Activated naive CD8-positive, alpha-beta T cell (primary cell): ENCODE measurements at regions not wholly inside any gene's neighbourhood (a gene's known extent, or its start where the extent isn't known, plus 50 kb on each side); places are given as distances from the start of the nearest gene placed in this dataset.

ENCODE experiments used
- H3K27ac Mint-ChIP-seq: one replicate; pipeline ENCODE4 v1.8.0; 2021; ENCODE audit warnings: mixed read lengths
- H3K27me3 Mint-ChIP-seq: one replicate; pipeline ENCODE4 v1.8.0; 2021; ENCODE audit warnings: mixed read lengths
- H3K36me3 Mint-ChIP-seq: one replicate; pipeline ENCODE4 v1.8.0; 2021; ENCODE audit warnings: mixed read lengths
- H3K4me1 Mint-ChIP-seq: one replicate; pipeline ENCODE4 v1.8.0; 2021; ENCODE audit warnings: low read depth, mixed read lengths
- H3K4me3 Mint-ChIP-seq: one replicate; pipeline ENCODE4 v1.8.0; 2021; ENCODE audit warnings: mild to moderate bottlenecking, mixed read lengths
- H3K9me3 Mint-ChIP-seq: one replicate; pipeline ENCODE4 v1.8.0; 2021; ENCODE audit warnings: low read depth, mixed read lengths

DNA sequence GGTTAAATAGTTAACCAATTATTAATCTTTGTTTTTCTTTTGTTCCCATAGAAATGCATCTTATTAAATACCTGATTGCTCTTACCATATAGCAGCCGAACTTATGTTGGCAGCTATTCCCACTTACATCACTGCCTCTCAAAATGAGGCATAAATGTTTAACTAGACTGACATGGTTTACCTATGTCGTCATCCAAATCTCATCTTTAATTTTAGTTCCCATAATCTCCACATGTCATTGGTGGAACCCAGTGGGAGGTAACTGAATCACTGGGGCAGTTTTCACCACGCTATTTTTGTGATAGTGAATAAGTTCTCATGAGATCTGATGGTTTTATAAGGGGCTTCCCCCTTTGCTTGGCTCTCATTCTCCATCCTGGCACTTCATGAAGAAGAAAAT lies 499.2 kb upstream of the ATP2B1 start:
- Mint-ChIP-seq H3K4me3 (no peak overlapping the region), H3K27me3 (no peaks in the 10 kb centered on the region), H3K36me3 (peaks cover 6% of the 10 kb centered on the region), H3K27ac (no peak overlapping the region), H3K4me1 (no peaks in the 10 kb centered on the region), H3K9me3 (peaks cover 25% of the 10 kb centered on the region)

DNA sequence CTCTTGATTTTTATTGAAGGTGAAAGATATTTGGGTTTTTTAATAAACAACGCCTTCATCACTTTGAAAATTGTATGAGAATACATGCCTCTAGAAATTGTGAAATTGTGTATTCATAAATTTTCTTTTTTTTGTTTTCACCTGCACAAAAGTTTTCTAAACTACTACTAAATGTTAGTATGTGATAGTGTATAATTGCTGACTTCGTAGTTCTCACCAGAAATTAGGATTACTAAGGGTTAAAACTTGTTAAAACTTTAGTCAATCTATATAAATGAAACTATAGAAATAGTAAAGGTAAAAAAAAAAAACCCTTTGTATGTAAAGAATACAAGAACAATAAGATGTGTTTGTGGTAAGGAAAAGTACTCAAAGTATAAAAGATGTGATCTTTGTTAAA lies 496.5 kb upstream of the ATP2B1 start:
- Mint-ChIP-seq H3K36me3 (peaks cover 4% of the 10 kb centered on the region), H3K4me1 (no peaks in the 10 kb centered on the region), H3K4me3 (no peak overlapping the region), H3K27ac (no peak overlapping the region), H3K27me3 (no peaks in the 10 kb centered on the region), H3K9me3 (peaks cover 23% of the 10 kb centered on the region)

GRCh38 chr12:90203556-90203955 lies 494.9 kb upstream of the ATP2B1 start:
- Mint-ChIP-seq H3K9me3 (peaks cover 11% of the 10 kb centered on the region), H3K27me3 (no peaks in the 10 kb centered on the region), H3K36me3 (peaks cover 4% of the 10 kb centered on the region), H3K4me1 (peaks cover 13% of the 10 kb centered on the region), H3K4me3 (no peak overlapping the region), H3K27ac (no peak overlapping the region)

DNA sequence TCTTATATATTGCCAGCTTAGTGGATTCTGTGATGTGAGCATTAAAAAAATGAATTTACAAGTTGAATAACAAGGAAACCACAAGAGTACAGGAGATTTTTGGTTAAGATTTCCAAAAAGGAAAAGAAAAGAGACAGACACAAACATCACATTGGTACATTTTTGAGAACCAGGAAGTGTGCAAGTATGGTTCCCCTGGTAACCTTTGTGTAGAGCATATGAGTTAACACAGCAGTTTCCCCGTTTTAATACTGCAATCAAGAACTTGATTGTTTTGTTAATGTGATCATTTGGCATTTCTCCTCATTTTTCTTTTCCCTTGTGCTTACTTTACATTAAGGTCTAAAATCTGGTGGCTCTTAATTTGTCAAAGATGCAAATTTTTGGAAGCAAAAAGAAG lies 490.4 kb upstream of the ATP2B1 start:
- Mint-ChIP-seq H3K27ac (no peak overlapping the region), H3K4me3 (no peak overlapping the region), H3K4me1 (peaks cover 13% of the 10 kb centered on the region), H3K9me3 (peaks cover 6% of the 10 kb centered on the region), H3K27me3 (no peaks in the 10 kb centered on the region), H3K36me3 (no peaks in the 10 kb centered on the region)

GRCh38 chr12:90193500-90193899 lies 484.9 kb upstream of the ATP2B1 start:
- H3K4me3 Mint-ChIP-seq: no peak overlapping the region
- no peaks in the 10 kb centered on the region for H3K27me3 Mint-ChIP-seq
- H3K4me1 Mint-ChIP-seq: no peaks in the 10 kb centered on the region
- no peak overlapping the region for H3K27ac Mint-ChIP-seq
- no peaks in the 10 kb centered on the region for H3K36me3 Mint-ChIP-seq
- H3K9me3 Mint-ChIP-seq: no peaks in the 10 kb centered on the region

DNA sequence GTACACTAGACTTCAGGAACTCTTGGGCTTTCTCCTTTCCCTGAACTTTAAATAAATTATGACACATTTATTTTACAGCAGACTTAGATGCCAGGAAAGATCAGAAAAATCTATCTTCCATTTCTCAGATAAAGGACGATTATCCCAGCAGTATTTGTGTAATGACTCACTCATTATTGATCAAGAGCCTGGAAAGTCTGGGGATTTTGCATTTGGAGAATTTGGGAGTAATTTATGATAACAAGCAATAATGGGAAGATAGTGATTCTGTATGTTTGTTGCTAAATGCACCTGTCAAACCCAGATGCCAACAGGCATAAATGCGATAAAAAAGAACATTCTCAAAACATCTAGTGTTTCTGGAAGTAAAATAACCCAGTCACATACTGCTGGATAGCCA lies 480.2 kb upstream of the ATP2B1 start:
- H3K4me3 Mint-ChIP-seq: no peak overlapping the region
- peaks cover 3% of the 10 kb centered on the region for H3K9me3 Mint-ChIP-seq
- no peaks in the 10 kb centered on the region for H3K4me1 Mint-ChIP-seq
- H3K27me3 Mint-ChIP-seq: no peaks in the 10 kb centered on the region
- H3K27ac Mint-ChIP-seq: no peak overlapping the region
- H3K36me3 Mint-ChIP-seq: no peaks in the 10 kb centered on the region

- Mint-ChIP-seq H3K36me3 (no peaks in the 10 kb centered on the region), H3K4me1 (no peaks in the 10 kb centered on the region)
Observed at GRCh38 chr12:90183201-90183600, 474.6 kb upstream of the ATP2B1 start.

DNA sequence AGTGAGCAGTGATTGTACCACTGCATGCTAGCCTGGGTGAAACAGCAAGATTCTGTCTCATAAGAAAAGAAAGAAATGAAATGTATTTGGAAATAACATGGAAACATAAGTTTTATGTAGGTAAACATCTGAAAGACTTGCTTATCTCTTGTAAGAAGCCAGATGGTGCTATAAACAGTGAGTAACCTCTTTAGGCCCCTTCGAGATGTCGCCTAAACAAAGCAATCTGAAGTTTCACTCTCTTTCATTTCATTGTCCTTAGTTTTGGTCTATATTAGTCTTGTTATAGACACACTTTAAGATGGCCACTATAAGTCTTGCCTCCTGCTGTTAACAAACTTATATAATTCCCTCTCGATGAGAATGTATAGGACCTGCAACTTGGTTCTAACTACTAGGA lies 472.6 kb upstream of the ATP2B1 start:
- peaks cover 11% of the 10 kb centered on the region for H3K9me3 Mint-ChIP-seq
- no peak overlapping the region for H3K27ac Mint-ChIP-seq
- no peak overlapping the region for H3K4me3 Mint-ChIP-seq
- H3K4me1 Mint-ChIP-seq: no peaks in the 10 kb centered on the region
- H3K36me3 Mint-ChIP-seq: no peaks in the 10 kb centered on the region
- H3K27me3 Mint-ChIP-seq: no peaks in the 10 kb centered on the region

More at GRCh38 chr12:90183201-90183600, 474.6 kb upstream of the ATP2B1 start:
- Mint-ChIP-seq H3K27me3 (no peaks in the 10 kb centered on the region), H3K9me3 (peaks cover 11% of the 10 kb centered on the region), H3K4me3 (no peak overlapping the region), H3K27ac (no peak overlapping the region)

GRCh38 chr12:90174956-90175355 lies 466.3 kb upstream of the ATP2B1 start:
- H3K9me3 Mint-ChIP-seq: no peaks in the 10 kb centered on the region
- no peak overlapping the region for H3K27ac Mint-ChIP-seq
- no peak overlapping the region for H3K4me3 Mint-ChIP-seq
- H3K36me3 Mint-ChIP-seq: no peaks in the 10 kb centered on the region
- no peaks in the 10 kb centered on the region for H3K4me1 Mint-ChIP-seq
- H3K27me3 Mint-ChIP-seq: peaks cover 1% of the 10 kb centered on the region

- no peak overlapping the region for H3K4me3 Mint-ChIP-seq
Observed at GRCh38 chr12:90174198-90174510, 465.5 kb upstream of the ATP2B1 start.

DNA sequence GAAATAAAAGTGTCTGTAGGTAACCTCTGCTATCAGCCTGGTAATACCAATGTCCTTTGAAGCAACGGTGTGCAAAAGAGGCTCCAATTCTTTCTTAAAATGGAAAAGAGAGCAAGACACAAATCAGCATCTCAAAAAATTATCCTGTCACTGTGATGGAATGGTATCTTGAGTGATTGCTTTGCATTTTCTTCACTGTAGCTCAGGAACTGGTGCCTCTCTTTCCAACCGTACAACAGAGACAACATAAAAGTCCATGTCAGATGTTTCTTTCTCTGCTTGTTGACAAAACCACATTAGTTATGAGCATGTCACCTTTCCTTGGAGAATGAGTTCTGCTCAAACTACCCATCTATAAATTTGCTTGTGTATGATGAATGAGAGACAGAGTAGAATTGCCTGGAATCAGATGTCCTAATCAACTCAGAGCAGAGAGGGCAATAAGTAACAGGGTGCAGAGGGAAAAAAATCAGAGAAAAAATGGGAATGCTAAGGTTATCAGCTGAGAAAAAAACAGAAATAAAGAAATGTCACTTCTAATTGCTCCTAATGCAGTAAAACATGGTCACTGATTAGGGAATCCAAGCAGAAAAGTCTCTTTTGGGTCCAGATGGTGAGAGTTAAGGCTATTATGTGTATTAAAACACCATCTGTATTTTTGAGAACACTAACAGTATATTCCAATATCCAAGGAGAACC lies 465.0 kb upstream of the ATP2B1 start:
- Mint-ChIP-seq H3K4me3 (no peak overlapping the region), H3K27ac (no peak overlapping the region), H3K36me3 (no peaks in the 10 kb centered on the region), H3K27me3 (peaks cover 1% of the 10 kb centered on the region), H3K9me3 (no peaks in the 10 kb centered on the region), H3K4me1 (no peaks in the 10 kb centered on the region)

More at GRCh38 chr12:90174198-90174510, 465.5 kb upstream of the ATP2B1 start:
- H3K36me3 Mint-ChIP-seq: no peaks in the 10 kb centered on the region
- peaks cover 1% of the 10 kb centered on the region for H3K27me3 Mint-ChIP-seq
- H3K9me3 Mint-ChIP-seq: no peaks in the 10 kb centered on the region
- H3K27ac Mint-ChIP-seq: no peak overlapping the region
- no peaks in the 10 kb centered on the region for H3K4me1 Mint-ChIP-seq

DNA sequence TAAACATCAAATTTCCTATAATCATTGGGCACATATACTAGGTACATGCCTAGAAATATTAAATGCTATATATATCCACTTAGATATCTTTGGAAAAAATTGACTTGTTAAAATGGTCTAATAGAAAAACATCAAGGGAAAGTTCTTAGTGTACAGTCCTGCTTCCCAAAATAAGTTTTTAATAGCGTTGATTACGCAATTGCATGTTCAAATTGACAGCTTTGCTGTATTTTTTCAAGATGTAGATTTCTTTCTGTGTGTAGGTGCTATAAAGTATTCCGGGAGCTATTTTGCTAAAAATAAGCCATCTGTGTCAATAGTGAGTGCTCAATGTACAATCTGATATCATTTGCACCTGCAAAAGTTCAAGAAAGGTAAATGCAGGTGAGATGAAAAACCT lies 463.9 kb upstream of the ATP2B1 start:
- H3K4me1 Mint-ChIP-seq: no peaks in the 10 kb centered on the region
- H3K9me3 Mint-ChIP-seq: no peaks in the 10 kb centered on the region
- no peaks in the 10 kb centered on the region for H3K36me3 Mint-ChIP-seq
- H3K27me3 Mint-ChIP-seq: peaks cover 1% of the 10 kb centered on the region
- no peak overlapping the region for H3K27ac Mint-ChIP-seq
- no peak overlapping the region for H3K4me3 Mint-ChIP-seq

- Mint-ChIP-seq H3K27me3 (peaks cover 1% of the 10 kb centered on the region), H3K9me3 (no peaks in the 10 kb centered on the region), H3K4me1 (no peaks in the 10 kb centered on the region), H3K36me3 (no peaks in the 10 kb centered on the region), H3K27ac (no peak overlapping the region), H3K4me3 (no peak overlapping the region)
Observed at GRCh38 chr12:90170740-90171139, 462.1 kb upstream of the ATP2B1 start.

DNA sequence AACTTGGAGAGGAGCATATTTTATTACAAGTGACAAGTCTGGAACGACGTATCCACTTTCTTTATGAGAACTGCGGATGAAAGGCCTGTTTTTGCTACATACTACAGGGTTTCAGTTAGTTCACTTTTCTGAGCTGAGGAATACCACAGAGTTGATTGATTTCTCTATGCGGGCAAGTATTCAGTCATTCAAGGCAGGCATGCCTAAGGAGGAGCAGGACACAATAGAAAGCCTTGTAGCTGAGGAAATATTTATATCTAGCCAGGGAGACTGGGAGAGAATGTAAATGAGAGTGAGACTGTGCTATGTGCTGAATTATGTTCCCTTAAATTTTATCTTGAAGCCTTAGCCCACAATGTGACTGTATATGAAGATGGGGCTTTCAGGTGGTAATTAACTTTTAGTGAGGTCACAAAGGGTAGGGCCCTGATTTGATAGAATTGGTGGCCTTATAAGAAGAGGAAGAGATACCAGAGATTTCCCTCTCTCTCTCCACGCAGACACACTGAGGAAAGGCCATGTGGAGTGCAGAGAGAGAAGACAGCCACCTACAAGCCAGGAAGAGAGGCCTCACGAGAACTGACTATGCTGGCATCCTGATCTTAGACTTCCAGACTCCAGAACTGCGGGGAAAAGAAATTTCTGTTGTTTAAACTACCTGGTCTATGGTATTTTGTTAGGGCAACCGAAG lies 459.0 kb upstream of the ATP2B1 start:
- no peaks in the 10 kb centered on the region for H3K27me3 Mint-ChIP-seq
- no peak overlapping the region for H3K4me3 Mint-ChIP-seq
- no peaks in the 10 kb centered on the region for H3K4me1 Mint-ChIP-seq
- no peaks in the 10 kb centered on the region for H3K9me3 Mint-ChIP-seq
- H3K27ac Mint-ChIP-seq: no peak overlapping the region
- H3K36me3 Mint-ChIP-seq: no peaks in the 10 kb centered on the region

DNA sequence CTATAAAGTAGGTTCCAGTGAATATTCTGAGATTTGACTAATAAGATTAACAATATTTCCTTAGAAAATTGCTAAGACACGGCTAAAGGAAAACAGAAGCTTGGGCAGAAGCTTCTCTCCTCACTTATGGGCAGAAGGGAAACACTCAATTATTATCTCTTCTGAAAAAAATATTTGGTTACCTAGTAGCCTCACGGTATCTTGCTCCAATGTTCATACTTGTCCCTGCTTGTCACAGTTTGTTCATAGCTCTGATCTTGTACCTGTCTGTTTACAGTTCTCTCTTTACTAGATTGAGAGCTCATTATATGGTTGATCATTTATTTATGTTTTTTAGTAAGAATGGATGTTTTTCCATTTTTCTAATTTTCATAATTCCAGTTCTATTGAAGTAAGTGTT lies 458.0 kb upstream of the ATP2B1 start:
- Mint-ChIP-seq H3K4me3 (no peak overlapping the region), H3K4me1 (no peaks in the 10 kb centered on the region), H3K27me3 (no peaks in the 10 kb centered on the region), H3K36me3 (no peaks in the 10 kb centered on the region), H3K27ac (no peak overlapping the region), H3K9me3 (no peaks in the 10 kb centered on the region)

DNA sequence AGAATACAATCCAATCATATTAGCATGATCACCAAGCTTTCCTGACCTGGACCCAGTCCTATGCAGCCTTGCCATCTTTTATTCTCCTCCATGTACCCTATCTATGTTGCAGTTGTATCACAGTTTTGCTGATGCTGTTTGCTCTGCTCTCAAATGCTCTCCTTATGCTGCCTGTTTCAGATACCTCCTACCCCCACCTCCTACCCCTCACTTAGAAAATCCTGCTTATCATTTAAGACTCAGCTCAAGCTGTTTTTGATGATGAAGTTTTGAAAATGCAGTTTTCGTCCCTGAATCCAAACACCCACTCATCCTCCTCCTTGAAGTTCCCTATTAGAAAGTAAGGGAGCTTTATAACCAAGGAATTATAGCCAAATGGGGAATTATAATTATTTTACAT lies 457.4 kb upstream of the ATP2B1 start:
- Mint-ChIP-seq H3K36me3 (no peaks in the 10 kb centered on the region), H3K4me1 (no peaks in the 10 kb centered on the region), H3K27ac (no peak overlapping the region), H3K27me3 (no peaks in the 10 kb centered on the region), H3K9me3 (no peaks in the 10 kb centered on the region), H3K4me3 (no peak overlapping the region)
